Neural cell (in vitro differentiated cells): ENCODE measurements at regions not wholly inside any gene's neighbourhood (a gene's known extent, or its start where the extent isn't known, plus 50 kb on each side); places are given as distances from the start of the nearest gene placed in this dataset.

Experiments
- CTCF ChIP-seq: fragments of 450-650 bp; IDR thresholded peaks from 2 replicates; pipeline ENCODE4 v1.5.1; 2014; ENCODE audit warnings: antibody characterized with exemption, mild to moderate bottlenecking, moderate library complexity; ENCODE audit not compliant: poor library complexity, severe bottlenecking
- EZH2 ChIP-seq: fragments of 200-600, 300-800 bp; shearing (Covaris generic), sonication (generic); IDR thresholded peaks from 2 replicates; pipeline ENCODE4 v1.6.1; 2014; ENCODE audit warnings: antibody characterized with exemption, low read length, borderline replicate concordance, mild to moderate bottlenecking; ENCODE audit not compliant: insufficient read depth, poor library complexity, severe bottlenecking

- TF ChIP-seq CTCF (no peak), EZH2 (no peak)
These were observed 68.7 kb upstream of the PPP1R9A start for GRCh38 chr7:94838717-94839116.
